ENCODE measurements at regions not wholly inside any gene's neighbourhood (a gene's known extent, or its start where the extent isn't known, plus 50 kb on each side); places are given as distances from the start of the nearest gene placed in this dataset.

DNA sequence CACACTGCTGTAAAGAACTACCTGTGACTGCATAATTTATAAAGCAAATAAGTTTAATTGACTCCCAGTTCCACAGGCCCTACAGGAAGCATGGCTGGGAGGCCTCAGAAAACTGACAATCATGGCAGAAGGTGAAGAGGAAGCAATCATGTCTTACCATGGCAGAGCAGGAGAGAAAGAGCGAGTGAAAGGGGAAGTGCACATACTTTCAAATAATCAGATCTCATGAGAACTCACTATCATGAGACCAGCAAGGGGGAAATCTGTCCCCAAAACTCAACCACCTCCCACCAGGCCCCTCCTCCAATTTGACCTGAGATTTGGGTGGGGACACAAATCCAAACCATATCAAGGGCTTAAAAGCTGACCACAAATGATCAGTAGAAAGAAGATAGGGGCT lies 493.2 kb downstream of the PTPRC start:
- no peak for TF ChIP-seq CTCF (IDR thresholded peaks at IDR 0.05; ENCODE audit: insufficient read depth, low read length, poor library complexity, severe bottlenecking)
- no peak for TF ChIP-seq EZH2phosphoT487 (conservative IDR thresholded peaks at IDR 0.05; ENCODE audit: low read length)
